ENCODE measurements at regions not wholly inside any gene's neighbourhood (a gene's known extent, or its start where the extent isn't known, plus 50 kb on each side); places are given as distances from the start of the nearest gene placed in this dataset.

DNA sequence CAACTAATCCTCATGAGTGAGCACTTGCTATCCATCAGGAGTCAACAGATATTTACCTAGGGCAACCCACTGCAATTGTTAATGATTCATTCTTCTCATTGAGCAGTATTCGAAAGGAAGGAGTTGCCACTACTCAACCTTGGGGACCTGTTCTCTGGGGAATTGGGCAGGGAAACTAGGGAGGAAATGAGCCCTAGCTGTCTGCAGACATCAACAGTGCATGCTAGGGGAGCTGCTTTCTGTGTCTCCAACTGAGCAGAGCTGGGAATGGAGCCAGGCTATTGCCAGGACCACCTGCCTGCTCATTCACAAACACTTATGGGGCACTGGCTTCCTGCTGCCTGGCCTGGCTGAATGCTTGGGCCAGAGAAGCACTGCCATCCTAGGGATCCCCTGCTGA lies 183.4 kb downstream of the TMEM38B start:
- ATAC-seq, result no peak
- TF ChIP-seq PPARA (CRISPR knock-in tag; IDR thresholded peaks at IDR 0.05; ENCODE audit: borderline replicate concordance) (no peak), ISL1 (CRISPR knock-in tag; IDR thresholded peaks at IDR 0.05) (no peak), ESRRG (CRISPR knock-in tag; IDR thresholded peaks at IDR 0.05) (no peak), BACH2 (CRISPR knock-in tag; IDR thresholded peaks at IDR 0.05; ENCODE audit: borderline replicate concordance) (no peak), OSR1 (CRISPR knock-in tag; IDR thresholded peaks at IDR 0.05) (no peak)
- TF ChIP-seq, protein P1, sequence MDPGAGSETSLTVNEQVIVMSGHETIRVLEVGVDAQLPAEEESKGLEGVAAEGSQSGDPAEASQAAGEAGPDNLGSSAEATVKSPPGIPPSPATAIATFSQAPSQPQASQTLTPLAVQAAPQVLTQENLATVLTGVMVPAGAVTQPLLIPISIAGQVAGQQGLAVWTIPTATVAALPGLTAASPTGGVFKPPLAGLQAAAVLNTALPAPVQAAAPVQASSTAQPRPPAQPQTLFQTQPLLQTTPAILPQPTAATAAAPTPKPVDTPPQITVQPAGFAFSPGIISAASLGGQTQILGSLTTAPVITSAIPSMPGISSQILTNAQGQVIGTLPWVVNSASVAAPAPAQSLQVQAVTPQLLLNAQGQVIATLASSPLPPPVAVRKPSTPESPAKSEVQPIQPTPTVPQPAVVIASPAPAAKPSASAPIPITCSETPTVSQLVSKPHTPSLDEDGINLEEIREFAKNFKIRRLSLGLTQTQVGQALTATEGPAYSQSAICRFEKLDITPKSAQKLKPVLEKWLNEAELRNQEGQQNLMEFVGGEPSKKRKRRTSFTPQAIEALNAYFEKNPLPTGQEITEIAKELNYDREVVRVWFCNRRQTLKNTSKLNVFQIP (CRISPR knock-in tag; IDR thresholded peaks at IDR 0.05; ENCODE audit: borderline replicate concordance, low read depth), result no peak

DNA sequence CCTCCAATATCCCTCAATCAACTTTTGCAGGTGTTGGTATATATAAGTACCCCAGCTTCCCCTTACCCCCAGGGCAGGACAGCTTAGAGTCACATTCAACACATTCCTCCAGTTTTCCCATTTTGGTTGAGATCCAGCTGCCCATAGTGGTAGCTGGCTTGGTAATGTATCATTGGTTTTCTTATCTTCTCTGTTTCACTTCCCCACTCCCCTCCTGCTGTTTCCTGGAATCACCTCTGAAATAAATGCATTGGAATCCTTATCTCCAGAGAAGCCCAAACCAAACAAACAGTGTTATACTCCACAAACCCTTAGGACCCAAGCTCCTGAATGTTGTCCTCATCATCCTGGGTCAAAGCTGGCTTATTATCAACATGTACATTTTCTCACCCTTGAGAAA lies 184.8 kb downstream of the TMEM38B start:
- ATAC-seq, result no peak

DNA sequence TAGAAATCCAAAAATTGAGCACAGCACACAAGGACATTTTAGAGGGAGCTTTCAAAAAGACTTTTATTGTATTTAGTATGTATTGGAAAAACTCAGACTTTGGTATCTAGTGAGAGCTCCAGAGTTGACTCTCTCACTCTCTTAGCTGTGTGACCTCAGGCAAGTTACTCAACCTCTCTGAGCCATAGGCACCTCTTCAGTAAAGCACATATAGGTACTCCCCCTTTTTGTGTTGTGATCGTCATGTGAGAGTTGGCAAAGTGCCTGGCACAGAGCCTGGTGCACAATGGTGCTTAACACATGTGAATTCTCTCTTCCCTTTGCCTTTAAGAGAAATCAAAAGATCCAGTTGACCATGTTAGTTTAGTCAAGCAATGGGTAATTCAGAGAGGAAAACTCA lies 186.2 kb downstream of the TMEM38B start:
- no peak for ATAC-seq
- TF ChIP-seq, protein P2, sequence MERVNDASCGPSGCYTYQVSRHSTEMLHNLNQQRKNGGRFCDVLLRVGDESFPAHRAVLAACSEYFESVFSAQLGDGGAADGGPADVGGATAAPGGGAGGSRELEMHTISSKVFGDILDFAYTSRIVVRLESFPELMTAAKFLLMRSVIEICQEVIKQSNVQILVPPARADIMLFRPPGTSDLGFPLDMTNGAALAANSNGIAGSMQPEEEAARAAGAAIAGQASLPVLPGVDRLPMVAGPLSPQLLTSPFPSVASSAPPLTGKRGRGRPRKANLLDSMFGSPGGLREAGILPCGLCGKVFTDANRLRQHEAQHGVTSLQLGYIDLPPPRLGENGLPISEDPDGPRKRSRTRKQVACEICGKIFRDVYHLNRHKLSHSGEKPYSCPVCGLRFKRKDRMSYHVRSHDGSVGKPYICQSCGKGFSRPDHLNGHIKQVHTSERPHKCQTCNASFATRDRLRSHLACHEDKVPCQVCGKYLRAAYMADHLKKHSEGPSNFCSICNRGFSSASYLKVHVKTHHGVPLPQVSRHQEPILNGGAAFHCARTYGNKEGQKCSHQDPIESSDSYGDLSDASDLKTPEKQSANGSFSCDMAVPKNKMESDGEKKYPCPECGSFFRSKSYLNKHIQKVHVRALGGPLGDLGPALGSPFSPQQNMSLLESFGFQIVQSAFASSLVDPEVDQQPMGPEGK (CRISPR knock-in tag; IDR thresholded peaks at IDR 0.05; ENCODE audit: borderline replicate concordance), result no peak
- TF ChIP-seq ESRRG (CRISPR knock-in tag; IDR thresholded peaks at IDR 0.05) (no peak), RARB (CRISPR knock-in tag; IDR thresholded peaks at IDR 0.05) (no peak), ZFP3 (CRISPR knock-in tag; IDR thresholded peaks at IDR 0.05) (no peak), ZNF8 (CRISPR knock-in tag; IDR thresholded peaks at IDR 0.05) (no peak), ARNTL (CRISPR knock-in tag; IDR thresholded peaks at IDR 0.05; ENCODE audit: borderline replicate concordance, low read depth) (no peak)
- TF ChIP-seq, protein P3, sequence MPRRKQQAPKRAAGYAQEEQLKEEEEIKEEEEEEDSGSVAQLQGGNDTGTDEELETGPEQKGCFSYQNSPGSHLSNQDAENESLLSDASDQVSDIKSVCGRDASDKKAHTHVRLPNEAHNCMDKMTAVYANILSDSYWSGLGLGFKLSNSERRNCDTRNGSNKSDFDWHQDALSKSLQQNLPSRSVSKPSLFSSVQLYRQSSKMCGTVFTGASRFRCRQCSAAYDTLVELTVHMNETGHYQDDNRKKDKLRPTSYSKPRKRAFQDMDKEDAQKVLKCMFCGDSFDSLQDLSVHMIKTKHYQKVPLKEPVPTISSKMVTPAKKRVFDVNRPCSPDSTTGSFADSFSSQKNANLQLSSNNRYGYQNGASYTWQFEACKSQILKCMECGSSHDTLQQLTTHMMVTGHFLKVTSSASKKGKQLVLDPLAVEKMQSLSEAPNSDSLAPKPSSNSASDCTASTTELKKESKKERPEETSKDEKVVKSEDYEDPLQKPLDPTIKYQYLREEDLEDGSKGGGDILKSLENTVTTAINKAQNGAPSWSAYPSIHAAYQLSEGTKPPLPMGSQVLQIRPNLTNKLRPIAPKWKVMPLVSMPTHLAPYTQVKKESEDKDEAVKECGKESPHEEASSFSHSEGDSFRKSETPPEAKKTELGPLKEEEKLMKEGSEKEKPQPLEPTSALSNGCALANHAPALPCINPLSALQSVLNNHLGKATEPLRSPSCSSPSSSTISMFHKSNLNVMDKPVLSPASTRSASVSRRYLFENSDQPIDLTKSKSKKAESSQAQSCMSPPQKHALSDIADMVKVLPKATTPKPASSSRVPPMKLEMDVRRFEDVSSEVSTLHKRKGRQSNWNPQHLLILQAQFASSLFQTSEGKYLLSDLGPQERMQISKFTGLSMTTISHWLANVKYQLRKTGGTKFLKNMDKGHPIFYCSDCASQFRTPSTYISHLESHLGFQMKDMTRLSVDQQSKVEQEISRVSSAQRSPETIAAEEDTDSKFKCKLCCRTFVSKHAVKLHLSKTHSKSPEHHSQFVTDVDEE (CRISPR knock-in tag; IDR thresholded peaks at IDR 0.05), result no peak
- TF ChIP-seq, protein P4, sequence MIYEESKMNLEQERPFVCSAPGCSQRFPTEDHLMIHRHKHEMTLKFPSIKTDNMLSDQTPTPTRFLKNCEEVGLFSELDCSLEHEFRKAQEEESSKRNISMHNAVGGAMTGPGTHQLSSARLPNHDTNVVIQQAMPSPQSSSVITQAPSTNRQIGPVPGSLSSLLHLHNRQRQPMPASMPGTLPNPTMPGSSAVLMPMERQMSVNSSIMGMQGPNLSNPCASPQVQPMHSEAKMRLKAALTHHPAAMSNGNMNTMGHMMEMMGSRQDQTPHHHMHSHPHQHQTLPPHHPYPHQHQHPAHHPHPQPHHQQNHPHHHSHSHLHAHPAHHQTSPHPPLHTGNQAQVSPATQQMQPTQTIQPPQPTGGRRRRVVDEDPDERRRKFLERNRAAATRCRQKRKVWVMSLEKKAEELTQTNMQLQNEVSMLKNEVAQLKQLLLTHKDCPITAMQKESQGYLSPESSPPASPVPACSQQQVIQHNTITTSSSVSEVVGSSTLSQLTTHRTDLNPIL (CRISPR knock-in tag; IDR thresholded peaks at IDR 0.05; ENCODE audit: low read depth), result no peak

More for the DNA sequence above, 184.8 kb downstream of the TMEM38B start:
- no peak for TF ChIP-seq ISL1 (CRISPR knock-in tag; IDR thresholded peaks at IDR 0.05)
- TF ChIP-seq BACH2 (CRISPR knock-in tag; IDR thresholded peaks at IDR 0.05; ENCODE audit: borderline replicate concordance), result no peak
- TF ChIP-seq ZFP3 (CRISPR knock-in tag; IDR thresholded peaks at IDR 0.05), result no peak
- TF ChIP-seq, protein P2 (CRISPR knock-in tag; IDR thresholded peaks at IDR 0.05; ENCODE audit: borderline replicate concordance), result no peak
- no peak for TF ChIP-seq ESRRG (CRISPR knock-in tag; IDR thresholded peaks at IDR 0.05)
- TF ChIP-seq, protein P3 (CRISPR knock-in tag; IDR thresholded peaks at IDR 0.05), result no peak
- TF ChIP-seq, protein P1 (CRISPR knock-in tag; IDR thresholded peaks at IDR 0.05; ENCODE audit: borderline replicate concordance, low read depth), result no peak
- TF ChIP-seq SNAI2 (CRISPR knock-in tag; IDR thresholded peaks at IDR 0.05), result no peak
- TF ChIP-seq ZC3H10 (CRISPR knock-in tag; IDR thresholded peaks at IDR 0.05), result no peak
- TF ChIP-seq, protein P4 (CRISPR knock-in tag; IDR thresholded peaks at IDR 0.05; ENCODE audit: low read depth), result no peak
- TF ChIP-seq TCF4 (CRISPR knock-in tag; IDR thresholded peaks at IDR 0.05; ENCODE audit: borderline replicate concordance), result no peak
- no peak for TF ChIP-seq ZNF565 (CRISPR knock-in tag; conservative IDR thresholded peaks at IDR 0.05; ENCODE audit: low read depth)
- no peak for TF ChIP-seq ZNF70 (CRISPR knock-in tag; IDR thresholded peaks at IDR 0.05)
- no peak for TF ChIP-seq GLIS3 (CRISPR knock-in tag; IDR thresholded peaks at IDR 0.05)
- no peak for TF ChIP-seq PPARA (CRISPR knock-in tag; IDR thresholded peaks at IDR 0.05; ENCODE audit: borderline replicate concordance)
